GM12891 (cell line): ENCODE measurements at regions not wholly inside any gene's neighbourhood (a gene's known extent, or its start where the extent isn't known, plus 50 kb on each side); places are given as distances from the start of the nearest gene placed in this dataset.

Source experiments
- PAX5 ChIP-seq: IDR thresholded peaks from 2 replicates; pipeline ENCODE4 v1.6.1; 2011; ENCODE audit warnings: low read length, moderate library complexity, mild to moderate bottlenecking; ENCODE audit not compliant: insufficient read depth, severe bottlenecking
- POLR2A ChIP-seq: IDR thresholded peaks from 2 replicates; pipeline ENCODE4 v1.6.1; 2011; ENCODE audit warnings: low read depth, low read length, control low read depth
- POLR2AphosphoS5 ChIP-seq: IDR thresholded peaks from 2 replicates; pipeline ENCODE4 v1.6.1; 2011; ENCODE audit warnings: low read depth, low read length, control low read depth
- POU2F2 ChIP-seq: IDR thresholded peaks from 2 replicates; pipeline ENCODE4 v1.6.1; 2011; ENCODE audit warnings: low read depth, mild to moderate bottlenecking, control low read depth, low read length, moderate library complexity
- SPI1 ChIP-seq: IDR thresholded peaks from 2 replicates; pipeline ENCODE4 v1.6.1; 2011; ENCODE audit warnings: low read depth, low read length, control low read depth
- TAF1 ChIP-seq: IDR thresholded peaks from 2 replicates; pipeline ENCODE4 v1.6.1; 2011; ENCODE audit warnings: low read depth, low read length, control low read depth

GRCh38 chr9:110130211-110130610 lies 77.7 kb downstream of the C9orf152 start:
- no peak for TF ChIP-seq PAX5
- no peak for TF ChIP-seq POLR2A
- TF ChIP-seq POLR2AphosphoS5, result no peak
- TF ChIP-seq SPI1, result no peak
- no peak for TF ChIP-seq TAF1
- TF ChIP-seq POU2F2, result no peak
